ENCODE measurements at regions not wholly inside any gene's neighbourhood (a gene's known extent, or its start where the extent isn't known, plus 50 kb on each side); places are given as distances from the start of the nearest gene placed in this dataset.

- Histone ChIP-seq H4K20me1 (ENCODE audit: insufficient read depth) (no peaks in the 10 kb centered on the region), H3K27ac (ENCODE audit: low read depth, low read length) (no peak overlapping the region), H3K36me3 (ENCODE audit: control insufficient read depth in 1 of 2, insufficient read depth in 2 of 2, low read length in 2 of 2) (no peaks in the 10 kb centered on the region), H3K79me2 (ENCODE audit: insufficient read depth, low read length) (no peaks in the 10 kb centered on the region), H3K9me3 (ENCODE audit: control insufficient read depth in 1 of 2, insufficient read depth in 1 of 2, low read depth in 1 of 2, low read length in 2 of 2) (peaks cover 0 to 17% of the 10 kb centered on the region in 2 experiments; a peak in 2 of 4 replicates), H3K9me2 (ENCODE audit: insufficient read depth) (no peaks in the 10 kb centered on the region), H3K4me3 (replicated peaks in 1 of 2; ENCODE audit: low read depth in 1 of 2, low read length in 2 of 2) (no peak overlapping the region), H3K4me1 (ENCODE audit: control insufficient read depth in 1 of 2, insufficient read depth in 2 of 2, low read length in 2 of 2) (no peaks in the 10 kb centered on the region), H3K27me3 (ENCODE audit: insufficient read depth, low read length) (no peaks in the 10 kb centered on the region), H2AFZ (ENCODE audit: low read depth, low read length, poor library complexity, severe bottlenecking) (no peak overlapping the region), H3K9ac (ENCODE audit: low read length) (no peak overlapping the region), H3K4me2 (ENCODE audit: low read length) (no peak overlapping the region)
- DNase-seq (ENCODE audit: low read depth, low spot score), result no peak
- ChIA-PET RAD21 (ENCODE audit: low non-redundant PET in 1 of 2, low total read pairs in 2 of 2, uncharacterized antibody in 2 of 2, unreplicated experiment in 2 of 2) (no interaction called here), POLR2A (no interaction called here), CTCF (no interaction called here)
- intact Hi-C loops (cut with micrococcal nuclease), result no loop called here
- TF ChIP-seq ZNF274 (IDR thresholded peaks at IDR 0.05; ENCODE audit: low read depth, low read length) (no peak), MAX (IDR thresholded peaks at IDR 0.05) (no peak), SP1 (IDR thresholded peaks at IDR 0.05; ENCODE audit: low read depth) (no peak), ZFX (IDR thresholded peaks at IDR 0.05) (no peak), JUND (IDR thresholded peaks at IDR 0.05) (no peak), POLR2A (IDR thresholded peaks at IDR 0.05; ENCODE audit: borderline replicate concordance, extremely low read depth, insufficient read depth, insufficient read length) (no peak), EZH2 (IDR thresholded peaks at IDR 0.05) (no peak), RAD21 (IDR thresholded peaks at IDR 0.05; ENCODE audit: low read depth) (no peak), TCF7L2 (IDR thresholded peaks at IDR 0.05; ENCODE audit: borderline replicate concordance, extremely low read depth, insufficient read depth, insufficient read length) (no peak), EGR1 (IDR thresholded peaks at IDR 0.05; ENCODE audit: low read depth) (no peak), ELF1 (IDR thresholded peaks at IDR 0.05; ENCODE audit: borderline replicate concordance, low read depth) (no peak), EZH2phosphoT487 (IDR thresholded peaks at IDR 0.05; ENCODE audit: borderline replicate concordance) (no peak), CBX3 (IDR thresholded peaks at IDR 0.05; ENCODE audit: low read depth) (no peak), REST (IDR thresholded peaks at IDR 0.05; ENCODE audit: low read depth) (no peak), CTCF (IDR thresholded peaks at IDR 0.05 in 2 of 3, conservative IDR thresholded peaks at IDR 0.05 in 1 of 3; ENCODE audit: borderline replicate concordance in 1 of 3, insufficient read depth in 1 of 3, low read depth in 2 of 3, low read length in 2 of 3) (no peak), YY1 (IDR thresholded peaks at IDR 0.05; ENCODE audit: extremely low read depth, insufficient replicate concordance, low read depth, low read length) (no peak)
- no peak for ATAC-seq
- no TSS peak for BruUV-seq (replicated peaks)
Observed at GRCh38 chr3:21142949-21143348, 608.1 kb downstream of the ZNF385D start.

Measured in HCT116 (cell line).